ENCODE measurements at regions not wholly inside any gene's neighbourhood (a gene's known extent, or its start where the extent isn't known, plus 50 kb on each side); places are given as distances from the start of the nearest gene placed in this dataset.
A peak's percentile ranks its signal among the peaks of the same experiment; 100 is the strongest.

DNA sequence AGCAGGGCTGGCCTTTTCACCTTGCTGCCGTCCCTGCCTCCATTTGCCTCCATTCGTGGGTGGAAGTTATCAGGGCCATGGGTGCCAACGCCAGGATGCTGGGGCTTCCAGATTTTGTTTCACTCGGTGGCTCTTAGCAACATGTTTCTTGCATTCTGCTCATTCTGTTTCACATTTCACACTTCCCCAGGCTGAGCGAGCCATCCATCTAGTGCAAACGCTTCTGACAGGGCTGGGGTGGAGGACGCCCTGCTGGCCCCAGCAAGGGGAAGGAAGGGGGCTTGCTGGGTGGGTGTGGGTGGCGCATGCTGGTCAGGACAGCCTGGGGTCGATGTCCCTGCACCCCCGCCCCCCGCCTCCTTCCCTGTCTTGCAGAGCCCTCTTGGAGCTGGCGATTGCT lies 165.2 kb downstream of the URI1 start:
- no peak overlapping the region for H3K9ac ChIP-seq (ENCODE audit: low read length)
- H2AFZ ChIP-seq (ENCODE audit: low read depth, low read length) = no peak overlapping the region
- no peaks in the 10 kb centered on the region for H3K36me3 ChIP-seq (replicated peaks; ENCODE audit: low read depth, low read length)
- peaks cover 11% of the 10 kb centered on the region for H3K4me1 ChIP-seq (ENCODE audit: low read length)
- no peak for TF ChIP-seq EZH2phosphoT487 (IDR thresholded peaks at IDR 0.05; ENCODE audit: low read depth)
- TF ChIP-seq, protein P1, sequence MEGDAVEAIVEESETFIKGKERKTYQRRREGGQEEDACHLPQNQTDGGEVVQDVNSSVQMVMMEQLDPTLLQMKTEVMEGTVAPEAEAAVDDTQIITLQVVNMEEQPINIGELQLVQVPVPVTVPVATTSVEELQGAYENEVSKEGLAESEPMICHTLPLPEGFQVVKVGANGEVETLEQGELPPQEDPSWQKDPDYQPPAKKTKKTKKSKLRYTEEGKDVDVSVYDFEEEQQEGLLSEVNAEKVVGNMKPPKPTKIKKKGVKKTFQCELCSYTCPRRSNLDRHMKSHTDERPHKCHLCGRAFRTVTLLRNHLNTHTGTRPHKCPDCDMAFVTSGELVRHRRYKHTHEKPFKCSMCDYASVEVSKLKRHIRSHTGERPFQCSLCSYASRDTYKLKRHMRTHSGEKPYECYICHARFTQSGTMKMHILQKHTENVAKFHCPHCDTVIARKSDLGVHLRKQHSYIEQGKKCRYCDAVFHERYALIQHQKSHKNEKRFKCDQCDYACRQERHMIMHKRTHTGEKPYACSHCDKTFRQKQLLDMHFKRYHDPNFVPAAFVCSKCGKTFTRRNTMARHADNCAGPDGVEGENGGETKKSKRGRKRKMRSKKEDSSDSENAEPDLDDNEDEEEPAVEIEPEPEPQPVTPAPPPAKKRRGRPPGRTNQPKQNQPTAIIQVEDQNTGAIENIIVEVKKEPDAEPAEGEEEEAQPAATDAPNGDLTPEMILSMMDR (IDR thresholded peaks at IDR 0.05; ENCODE audit: low read depth, low read length) = no peak
- no peaks in the 10 kb centered on the region for H3K9me3 ChIP-seq (ENCODE audit: insufficient read depth, low read length)
- no peak overlapping the region for H3K4me2 ChIP-seq (ENCODE audit: low read length)
- no peaks in the 10 kb centered on the region for H3K79me2 ChIP-seq (ENCODE audit: low read length)
- H3K27me3 ChIP-seq (ENCODE audit: low read depth, low read length) = peaks cover 11% of the 10 kb centered on the region; the same call in 1 of the 2 replicates
- no peaks in the 10 kb centered on the region for H4K20me1 ChIP-seq (ENCODE audit: insufficient read depth, low read length)
- H3K4me3 ChIP-seq (ENCODE audit: low read length) = no peak overlapping the region
- H3K27ac ChIP-seq (ENCODE audit: low read length) = no peak overlapping the region

DNA sequence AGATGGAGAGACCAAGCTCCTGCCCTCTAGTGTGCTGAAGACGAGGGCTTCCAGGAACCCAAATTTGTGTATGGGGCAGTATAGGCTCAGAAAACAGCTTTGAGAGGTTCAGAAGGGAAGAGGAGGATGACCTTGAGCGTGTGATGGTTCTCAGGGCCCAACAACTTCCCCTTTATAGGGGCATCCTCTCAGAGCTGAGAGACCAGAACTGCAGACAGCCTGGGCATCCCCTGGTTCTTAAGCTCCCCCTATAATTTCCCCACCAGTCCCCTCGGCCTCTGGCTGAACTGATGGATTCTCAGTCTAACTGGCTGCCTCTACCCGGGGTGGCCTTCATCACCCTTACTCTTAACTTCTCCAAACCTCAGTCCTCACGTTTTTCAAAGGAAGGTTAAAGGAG lies 167.5 kb downstream of the URI1 start:
- H3K4me2 ChIP-seq (ENCODE audit: low read length) = peak overlapping the region; percentile 6; the same call in 1 of the 2 replicates
- H3K36me3 ChIP-seq (replicated peaks; ENCODE audit: low read depth, low read length) = no peaks in the 10 kb centered on the region
- no peak overlapping the region for H2AFZ ChIP-seq (ENCODE audit: low read depth, low read length)
- no peaks in the 10 kb centered on the region for H3K9me3 ChIP-seq (ENCODE audit: insufficient read depth, low read length)
- no peaks in the 10 kb centered on the region for H3K79me2 ChIP-seq (ENCODE audit: low read length)
- peaks cover 11% of the 10 kb centered on the region for H3K4me1 ChIP-seq (ENCODE audit: low read length)
- peaks cover 11% of the 10 kb centered on the region; the same call in 1 of the 2 replicates for H3K27me3 ChIP-seq (ENCODE audit: low read depth, low read length)
- no peaks in the 10 kb centered on the region for H4K20me1 ChIP-seq (ENCODE audit: insufficient read depth, low read length)
- no peak overlapping the region for H3K27ac ChIP-seq (ENCODE audit: low read length)
- TF ChIP-seq, protein P1 (IDR thresholded peaks at IDR 0.05; ENCODE audit: low read depth, low read length) = no peak
- no peak for TF ChIP-seq EZH2phosphoT487 (IDR thresholded peaks at IDR 0.05; ENCODE audit: low read depth)
- no peak overlapping the region for H3K4me3 ChIP-seq (ENCODE audit: low read length)
- no peak overlapping the region for H3K9ac ChIP-seq (ENCODE audit: low read length)

DNA sequence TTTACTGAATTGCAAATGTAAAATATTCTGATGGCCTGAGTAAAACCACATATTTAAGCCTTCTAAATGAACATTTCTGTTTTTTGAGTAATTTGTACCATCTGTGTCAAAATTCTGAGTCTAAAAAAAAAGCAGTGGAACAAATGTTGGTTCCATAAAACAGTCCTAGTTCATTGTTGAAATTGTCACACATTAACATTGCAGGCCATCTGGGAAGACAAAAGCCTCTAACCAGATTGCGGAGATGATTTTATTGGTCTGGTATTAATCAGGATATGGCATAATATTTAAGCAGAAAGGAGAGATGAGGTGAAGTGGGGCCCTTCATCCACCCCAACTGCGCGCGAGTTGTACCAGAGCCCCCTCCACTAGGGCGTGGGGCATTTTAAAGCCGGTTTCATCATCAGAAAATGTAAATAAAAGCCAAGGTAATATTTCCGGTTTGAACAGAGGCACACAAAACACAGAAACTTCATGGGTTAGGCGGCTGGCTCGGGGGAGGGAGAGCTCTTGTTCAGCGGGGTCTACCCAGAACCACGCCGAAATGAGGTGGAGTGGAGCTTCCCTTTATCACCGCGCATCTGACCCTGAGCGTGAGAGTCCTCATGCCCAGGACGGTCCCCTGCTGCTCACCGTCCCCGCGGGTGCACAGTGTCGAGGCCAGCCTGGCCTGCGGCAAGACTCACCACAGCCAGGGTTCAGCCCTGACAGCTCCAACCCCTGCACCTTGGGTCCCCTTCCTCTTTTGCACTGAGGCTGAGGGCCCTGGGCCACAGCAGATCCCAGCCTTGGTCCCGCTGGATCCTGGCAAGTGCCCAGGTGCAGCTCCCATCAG lies 169.2 kb downstream of the URI1 start:
- H3K79me2 ChIP-seq (ENCODE audit: low read length) = no peaks in the 10 kb centered on the region
- H3K9me3 ChIP-seq (ENCODE audit: insufficient read depth, low read length) = no peaks in the 10 kb centered on the region
- H3K27me3 ChIP-seq (ENCODE audit: low read depth, low read length) = peaks cover 11% of the 10 kb centered on the region; the same call in 1 of the 2 replicates
- no peak overlapping the region for H3K27ac ChIP-seq (ENCODE audit: low read length)
- peaks cover 9% of the 10 kb centered on the region for H3K4me1 ChIP-seq (ENCODE audit: low read length)
- no peak overlapping the region for H3K4me2 ChIP-seq (ENCODE audit: low read length)
- TF ChIP-seq EZH2phosphoT487 (IDR thresholded peaks at IDR 0.05; ENCODE audit: low read depth) = no peak
- TF ChIP-seq, protein P1 (IDR thresholded peaks at IDR 0.05; ENCODE audit: low read depth, low read length) = no peak
- no peaks in the 10 kb centered on the region for H4K20me1 ChIP-seq (ENCODE audit: insufficient read depth, low read length)
- H2AFZ ChIP-seq (ENCODE audit: low read depth, low read length) = no peak overlapping the region
- H3K4me3 ChIP-seq (ENCODE audit: low read length) = no peak overlapping the region
- H3K36me3 ChIP-seq (replicated peaks; ENCODE audit: low read depth, low read length) = no peaks in the 10 kb centered on the region
- H3K9ac ChIP-seq (ENCODE audit: low read length) = no peak overlapping the region

DNA sequence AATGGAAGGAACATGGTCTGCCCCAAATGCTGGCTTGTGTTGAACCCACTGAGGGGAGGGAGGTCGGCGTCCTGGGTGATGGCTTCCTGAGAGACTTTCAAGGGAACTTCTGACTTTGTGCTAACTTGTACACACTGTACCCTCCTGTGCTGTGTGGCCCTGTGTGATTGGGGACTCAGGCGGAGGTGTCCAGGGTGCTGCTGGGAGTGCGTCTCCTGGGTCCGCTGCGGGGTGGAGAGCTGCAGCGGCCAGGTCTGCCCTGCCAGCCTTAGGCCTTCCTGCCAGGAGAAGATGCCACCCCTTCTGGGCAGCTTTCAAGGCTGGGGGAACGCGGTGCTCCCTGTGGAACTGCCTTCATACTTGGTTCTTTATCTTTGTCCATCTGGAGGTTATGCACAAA lies 170.1 kb downstream of the URI1 start:
- TF ChIP-seq, protein P1 (IDR thresholded peaks at IDR 0.05; ENCODE audit: low read depth, low read length) = no peak
- TF ChIP-seq EZH2phosphoT487 (IDR thresholded peaks at IDR 0.05; ENCODE audit: low read depth) = no peak
- H3K27me3 ChIP-seq (ENCODE audit: low read depth, low read length) = peaks cover 11% of the 10 kb centered on the region; the same call in 1 of the 2 replicates

More for the DNA sequence above, 170.1 kb downstream of the URI1 start:
- no peak overlapping the region for H2AFZ ChIP-seq (ENCODE audit: low read depth, low read length)
- H3K4me3 ChIP-seq (ENCODE audit: low read length) = no peak overlapping the region
- H3K9ac ChIP-seq (ENCODE audit: low read length) = no peak overlapping the region
- peaks cover 9% of the 10 kb centered on the region for H3K4me1 ChIP-seq (ENCODE audit: low read length)
- no peaks in the 10 kb centered on the region for H3K9me3 ChIP-seq (ENCODE audit: insufficient read depth, low read length)
- H4K20me1 ChIP-seq (ENCODE audit: insufficient read depth, low read length) = no peaks in the 10 kb centered on the region
- no peaks in the 10 kb centered on the region for H3K79me2 ChIP-seq (ENCODE audit: low read length)
- no peaks in the 10 kb centered on the region for H3K36me3 ChIP-seq (replicated peaks; ENCODE audit: low read depth, low read length)
- H3K27ac ChIP-seq (ENCODE audit: low read length) = no peak overlapping the region
- H3K4me2 ChIP-seq (ENCODE audit: low read length) = no peak overlapping the region

Data from OCI-LY3 (cell line).